B cell (primary cell): ENCODE measurements at regions not wholly inside any gene's neighbourhood (a gene's known extent, or its start where the extent isn't known, plus 50 kb on each side); places are given as distances from the start of the nearest gene placed in this dataset.
"Not testable (repeated sequence)": the region's sequence is repeated elsewhere in the genome, so short reads cannot be mapped to it uniquely, and the experiment has no call there.

Source experiments
- ATAC-seq: fragments of 200-7000 bp; cut with Tn5 transposase; one replicate; pipeline ENCODE4 v1.10.0; 2021; ENCODE audit warnings: low read depth, mild to moderate bottlenecking, moderate number of reproducible peaks, moderate library complexity
- CTCF ChIA-PET: fragments of 350-600 bp; sonication (Branson Sonifier 250); formaldehyde crosslinking; loops from one replicate; lab custom pipeline; 2021; ENCODE audit warnings: antibody characterized with exemption, inconsistent platforms; lab: Charles Lee
- POLR2A ChIA-PET: fragments of 350-600 bp; sonication (Branson Sonifier 250); formaldehyde crosslinking; loops from one replicate; lab custom pipeline; 2021; ENCODE audit warnings: antibody characterized with exemption; lab: Charles Lee
- DNase-seq: peaks from one replicate; pipeline ENCODE4 v3.0.0; 2013
- H2AFZ ChIP-seq: 2 replicates; pipeline ENCODE4 v1.6.1; 2012; ENCODE audit warnings: mild to moderate bottlenecking, low read depth, low read length; ENCODE audit not compliant: insufficient read depth, poor library complexity, severe bottlenecking
- H3K27ac ChIP-seq, 2 donors: 1 replicate in 1 of 2; 2 replicates in 1 of 2; pipeline ENCODE4 v1.5.1; 2012 to 2013; ENCODE audit warnings: low read length in 2 of 2, mild to moderate bottlenecking in 2 of 2, moderate library complexity in 1 of 2
- H3K27me3 ChIP-seq, 4 experiments: fragments of 200-600 bp in 1 of 4; sonication (generic) in 1 of 4; replicated peaks in 1 of 4; 1 replicate in 2 of 4; 2 replicates in 2 of 4; pipeline versions ENCODE4 v1.6.1 to v1.7.0; 2013 to 2016; ENCODE audit warnings: low read length in 3 of 4, mild to moderate bottlenecking in 2 of 4, mixed read lengths in 1 of 4, moderate library complexity in 1 of 4; ENCODE audit not compliant: insufficient read depth in 4 of 4, control insufficient read depth in 3 of 4; ENCODE audit errors: control extremely low read depth in 1 of 4
- H3K36me3 ChIP-seq, 2 experiments: replicated peaks in 1 of 2; 1 replicate in 1 of 2; 2 replicates in 1 of 2; pipeline versions ENCODE4 v1.6.1 to v1.7.1; 2013; ENCODE audit warnings: low read length in 1 of 2; ENCODE audit not compliant: insufficient read depth in 2 of 2, control insufficient read depth in 1 of 2; ENCODE audit errors: control extremely low read depth in 1 of 2, extremely low read depth in 1 of 2
- H3K4me1 ChIP-seq, 2 donors: fragments of 200-600 bp in 1 of 2; sonication (generic) in 1 of 2; 1 replicate in 1 of 2; 2 replicates in 1 of 2; pipeline versions ENCODE4 v1.5.1 to v1.6.1; 2013 to 2017; ENCODE audit warnings: low read length in 2 of 2; ENCODE audit not compliant: control insufficient read depth in 2 of 2, insufficient read depth in 2 of 2
- H3K4me2 ChIP-seq: replicated peaks from 2 replicates; pipeline ENCODE3; 2012; ENCODE audit warnings: mild to moderate bottlenecking, low read depth, low read length; ENCODE audit not compliant: poor library complexity, severe bottlenecking
- H3K4me3 ChIP-seq, 5 experiments: fragments of 200-600 bp in 1 of 5; sonication (generic) in 1 of 5; 1 replicate in 3 of 5; 2 replicates in 2 of 5; pipeline versions ENCODE4 v1.5.1 to v1.7.0; 2011 to 2016; ENCODE audit warnings: low read length in 4 of 5, mild to moderate bottlenecking in 4 of 5, low read depth in 2 of 5, control low read depth in 1 of 5, moderate library complexity in 1 of 5; ENCODE audit not compliant: insufficient read depth in 1 of 5; ENCODE audit errors: control extremely low read depth in 1 of 5, extremely low read depth in 1 of 5
- H3K79me2 ChIP-seq: fragments of 200-600 bp; sonication (generic); one replicate; pipeline ENCODE4 v1.6.0; 2016; ENCODE audit warnings: low read length; ENCODE audit not compliant: control insufficient read depth, insufficient read depth
- H3K9ac ChIP-seq: fragments of 200-600 bp; sonication (generic); 2 replicates; pipeline ENCODE4 v1.6.1; 2017; ENCODE audit warnings: mild to moderate bottlenecking, low read length, moderate library complexity
- H3K9me3 ChIP-seq, 3 donors: one replicate each; pipeline versions ENCODE4 v1.6.1 to v1.7.1; 2013; ENCODE audit warnings: low read length in 2 of 3; ENCODE audit not compliant: control insufficient read depth in 2 of 3, insufficient read depth in 1 of 3; ENCODE audit errors: control extremely low read depth in 1 of 3
- H4K20me1 ChIP-seq: 2 replicates; pipeline ENCODE4 v1.6.0; 2012; ENCODE audit warnings: mild to moderate bottlenecking, low read length; ENCODE audit not compliant: insufficient read depth, control insufficient read depth, poor library complexity, severe bottlenecking
- H3K27ac Mint-ChIP-seq: one replicate; pipeline ENCODE4 v1.8.0; 2021; ENCODE audit warnings: mixed read lengths
- H3K27me3 Mint-ChIP-seq: one replicate; pipeline ENCODE4 v1.8.0; 2021; ENCODE audit warnings: mixed read lengths
- H3K4me1 Mint-ChIP-seq: one replicate; pipeline ENCODE4 v1.8.0; 2021; ENCODE audit warnings: mixed read lengths
- H3K4me3 Mint-ChIP-seq: one replicate; pipeline ENCODE4 v1.8.0; 2021; ENCODE audit warnings: mixed read lengths
- H3K9me3 Mint-ChIP-seq: one replicate; pipeline ENCODE4 v1.8.0; 2022; ENCODE audit warnings: mixed read lengths; ENCODE audit not compliant: insufficient read depth
- EZH2 ChIP-seq: IDR thresholded peaks from 2 replicates; pipeline ENCODE4 v1.6.1; 2012; ENCODE audit warnings: borderline replicate concordance, low read depth, mild to moderate bottlenecking, moderate library complexity, low read length; ENCODE audit not compliant: insufficient read depth, poor library complexity, severe bottlenecking
- WGBS: methylation state at CpG from one replicate; pipeline ENCODE4 v1.1.5; 2013; ENCODE audit warnings: missing lambda C conversion rate; ENCODE audit not compliant: insufficient coverage; 5-methylcytosine and 5-hydroxymethylcytosine counted together
- intact Hi-C: fragments of 100-400 bp; cut with micrococcal nuclease; formaldehyde crosslinking; loops from one replicate; pipeline ENCODE4 v1.10.0; 2022
- TF ChIP-seq, protein P1 (sequence below): fragments of 200-600 bp; IDR thresholded peaks from one replicate; pipeline ENCODE4 v1.8.0; 2022; ENCODE audit warnings: antibody characterized with exemption, mild to moderate bottlenecking

DNA sequence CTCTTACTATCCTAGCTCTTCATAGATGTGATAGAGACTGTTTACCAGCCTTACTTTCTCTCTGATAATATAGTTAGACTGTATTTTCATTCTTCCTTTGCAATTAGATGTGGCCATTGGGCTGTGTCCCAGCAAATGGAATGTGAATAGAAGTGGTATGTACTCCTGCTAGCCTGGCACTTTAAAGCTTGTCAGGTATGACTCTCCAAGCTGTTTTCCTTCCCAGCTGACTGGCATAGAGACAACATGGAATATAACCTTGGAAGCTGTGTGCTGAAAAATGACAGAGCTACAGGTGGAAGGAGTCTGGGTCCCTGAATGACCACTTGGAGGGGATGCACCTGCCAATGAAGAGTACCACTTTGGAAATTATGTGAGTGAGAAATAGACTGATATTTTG, 116.2 kb downstream of the DIRAS2 start:
- no peak for TF ChIP-seq EZH2
- TF ChIP-seq, protein P1, sequence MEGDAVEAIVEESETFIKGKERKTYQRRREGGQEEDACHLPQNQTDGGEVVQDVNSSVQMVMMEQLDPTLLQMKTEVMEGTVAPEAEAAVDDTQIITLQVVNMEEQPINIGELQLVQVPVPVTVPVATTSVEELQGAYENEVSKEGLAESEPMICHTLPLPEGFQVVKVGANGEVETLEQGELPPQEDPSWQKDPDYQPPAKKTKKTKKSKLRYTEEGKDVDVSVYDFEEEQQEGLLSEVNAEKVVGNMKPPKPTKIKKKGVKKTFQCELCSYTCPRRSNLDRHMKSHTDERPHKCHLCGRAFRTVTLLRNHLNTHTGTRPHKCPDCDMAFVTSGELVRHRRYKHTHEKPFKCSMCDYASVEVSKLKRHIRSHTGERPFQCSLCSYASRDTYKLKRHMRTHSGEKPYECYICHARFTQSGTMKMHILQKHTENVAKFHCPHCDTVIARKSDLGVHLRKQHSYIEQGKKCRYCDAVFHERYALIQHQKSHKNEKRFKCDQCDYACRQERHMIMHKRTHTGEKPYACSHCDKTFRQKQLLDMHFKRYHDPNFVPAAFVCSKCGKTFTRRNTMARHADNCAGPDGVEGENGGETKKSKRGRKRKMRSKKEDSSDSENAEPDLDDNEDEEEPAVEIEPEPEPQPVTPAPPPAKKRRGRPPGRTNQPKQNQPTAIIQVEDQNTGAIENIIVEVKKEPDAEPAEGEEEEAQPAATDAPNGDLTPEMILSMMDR, result no peak
- Mint-ChIP-seq H3K4me3 (no peak overlapping the region), H3K4me1 (no peaks in the 10 kb centered on the region), H3K27me3 (peaks cover 40% of the 10 kb centered on the region), H3K27ac (no peak overlapping the region), H3K9me3 (peaks cover 2% of the 10 kb centered on the region)
- Histone ChIP-seq H3K27ac (no peak overlapping the region), H3K36me3 (no peaks in the 10 kb centered on the region), H4K20me1 (no peaks in the 10 kb centered on the region), H3K9ac (no peak overlapping the region), H3K4me1 (no peaks in the 10 kb centered on the region), H3K27me3 (peaks cover 0 to 4% (median 1%) of the 10 kb centered on the region in 4 experiments), H3K4me2 (no peak overlapping the region), H3K4me3 (no peak overlapping the region), H3K79me2 (no peaks in the 10 kb centered on the region), H3K9me3 (no peaks in the 10 kb centered on the region), H2AFZ (no peak overlapping the region)
- intact Hi-C loops, result no loop called here
- no peak for ATAC-seq
- DNase-seq, result no peak
- ChIA-PET POLR2A (no interaction called here), CTCF (no interaction called here)

DNA sequence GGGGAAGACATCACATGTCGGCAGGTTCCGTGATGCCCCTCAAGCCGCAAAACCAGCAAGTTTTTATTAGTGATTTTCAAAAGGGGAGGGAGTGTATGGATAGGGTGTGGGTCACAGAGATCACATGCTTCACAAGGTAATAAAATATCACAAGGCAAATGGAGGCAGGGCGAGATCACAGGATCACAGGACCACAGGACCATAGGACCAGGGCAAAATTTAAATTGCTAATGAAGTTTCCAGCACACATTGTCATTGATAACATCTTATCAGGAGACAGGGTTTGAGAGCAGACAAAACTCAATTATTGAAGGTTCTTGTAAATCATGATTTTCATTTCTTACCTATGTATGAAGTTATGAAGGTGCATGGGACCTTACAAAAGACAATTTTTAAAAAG, 106.5 kb downstream of the DIRAS2 start:
- H3K4me3 Mint-ChIP-seq, H3K4me2 ChIP-seq, H3K4me1 Mint-ChIP-seq, H3K9ac ChIP-seq, POLR2A ChIA-PET, CTCF ChIA-PET, H3K9me3 Mint-ChIP-seq, H2AFZ ChIP-seq, H3K27ac Mint-ChIP-seq, DNase-seq, H3K4me1 ChIP-seq, intact Hi-C loops, H3K36me3 ChIP-seq, H3K79me2 ChIP-seq, H4K20me1 ChIP-seq, H3K9me3 ChIP-seq, ATAC-seq, H3K27ac ChIP-seq, H3K4me3 ChIP-seq: not testable (repeated sequence)
- 93% methylated on average over 4 of the region's 4 CpGs for whole genome bisulfite sequencing
- H3K27me3 ChIP-seq, result peaks cover 0 to 29% (median 2%) of the 10 kb centered on the region in 4 experiments
- peaks cover 30% of the 10 kb centered on the region for H3K27me3 Mint-ChIP-seq
